ENCODE measurements at regions not wholly inside any gene's neighbourhood (a gene's known extent, or its start where the extent isn't known, plus 50 kb on each side); places are given as distances from the start of the nearest gene placed in this dataset.
"Not testable (repeated sequence)": the region's sequence is repeated elsewhere in the genome, so short reads cannot be mapped to it uniquely, and the experiment has no call there.

DNA sequence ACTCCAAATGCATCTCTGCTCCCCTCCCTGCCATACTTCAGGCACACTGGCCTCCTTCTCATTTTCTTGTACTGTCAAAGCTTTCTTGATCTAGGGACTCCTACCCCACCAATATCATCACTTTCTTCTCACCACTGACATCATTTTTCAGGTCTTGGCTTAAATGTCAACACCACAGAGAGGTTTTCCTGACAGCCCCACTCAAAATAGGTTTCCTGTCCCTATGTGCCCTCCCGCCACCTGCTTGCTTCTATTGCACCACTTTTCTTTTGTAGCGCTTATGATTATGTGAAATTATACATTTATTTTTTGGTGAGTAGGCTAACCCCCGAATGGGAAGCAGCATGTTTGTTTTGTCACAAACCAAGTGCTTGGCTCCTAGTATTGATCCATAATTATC is 164.6 kb downstream of the NDFIP2 start:
- DNase-seq: no peak

- no peak for DNase-seq
These were observed 161.6 kb downstream of the NDFIP2 start for GRCh38 chr13:79642596-79642995.

DNA sequence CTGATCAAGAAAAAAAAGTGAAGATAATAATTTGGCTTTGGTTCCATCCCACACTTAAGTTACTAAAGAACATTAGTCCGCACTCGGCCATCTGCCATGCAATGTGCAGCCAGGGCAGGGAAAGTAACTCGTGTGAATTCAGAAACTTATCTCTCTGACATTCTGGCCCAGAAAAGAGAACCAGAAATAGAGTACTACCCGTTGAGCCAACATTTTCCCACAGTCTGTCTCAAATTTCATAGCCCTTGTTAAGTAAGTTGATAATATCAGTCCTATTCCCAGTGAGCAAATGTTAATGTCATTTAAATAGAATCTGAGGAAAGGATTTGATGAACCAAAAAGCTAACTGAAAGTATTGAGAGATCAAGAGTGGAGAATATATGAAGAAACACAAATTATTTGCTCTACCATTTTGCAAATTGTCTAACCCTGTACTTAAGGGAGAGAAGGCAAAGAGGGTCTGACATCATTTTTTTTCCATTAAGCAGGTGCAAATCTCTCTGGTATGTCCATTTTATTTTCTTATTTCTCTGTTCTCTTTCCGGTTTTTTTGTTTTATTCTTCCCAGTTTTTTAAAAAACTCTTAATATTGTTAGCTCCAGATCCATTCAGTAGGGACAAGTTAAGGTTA is 156.3 kb downstream of the NDFIP2 start:
- no peak for DNase-seq

GRCh38 chr13:79631051-79631659 is 150.2 kb downstream of the NDFIP2 start:
- DNase-seq: no peak

- DNase-seq: no peak
These were observed 147.5 kb downstream of the NDFIP2 start for GRCh38 chr13:79628463-79628862.

- no peak for DNase-seq
These were observed 146.0 kb downstream of the NDFIP2 start for GRCh38 chr13:79626924-79627323.

DNA sequence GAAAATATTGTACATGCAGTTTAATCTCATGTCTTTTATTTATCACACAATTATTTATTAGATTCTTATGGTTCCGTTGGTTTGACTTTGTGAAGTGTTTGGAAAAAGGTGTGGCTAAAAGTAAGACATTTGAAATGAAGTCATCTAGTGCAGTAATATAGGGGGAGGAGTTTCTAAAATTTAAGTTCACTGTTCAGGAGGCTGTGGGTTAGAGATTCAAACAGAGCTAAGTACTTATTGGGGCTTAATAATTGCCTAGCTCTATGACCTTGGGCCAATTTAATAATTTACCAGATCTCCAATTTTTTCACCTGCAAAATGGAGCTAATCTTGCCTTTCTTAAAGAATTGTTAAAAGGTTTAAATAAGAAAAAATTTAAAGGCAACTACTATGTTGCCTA is 144.6 kb downstream of the NDFIP2 start:
- DNase-seq: no peak

GRCh38 chr13:79621902-79622301 is 140.9 kb downstream of the NDFIP2 start:
- no peak for DNase-seq

GRCh38 chr13:79621449-79621848 is 140.5 kb downstream of the NDFIP2 start:
- DNase-seq: no peak

GRCh38 chr13:79614250-79614918 is 133.4 kb downstream of the NDFIP2 start:
- DNase-seq: no peak

DNA sequence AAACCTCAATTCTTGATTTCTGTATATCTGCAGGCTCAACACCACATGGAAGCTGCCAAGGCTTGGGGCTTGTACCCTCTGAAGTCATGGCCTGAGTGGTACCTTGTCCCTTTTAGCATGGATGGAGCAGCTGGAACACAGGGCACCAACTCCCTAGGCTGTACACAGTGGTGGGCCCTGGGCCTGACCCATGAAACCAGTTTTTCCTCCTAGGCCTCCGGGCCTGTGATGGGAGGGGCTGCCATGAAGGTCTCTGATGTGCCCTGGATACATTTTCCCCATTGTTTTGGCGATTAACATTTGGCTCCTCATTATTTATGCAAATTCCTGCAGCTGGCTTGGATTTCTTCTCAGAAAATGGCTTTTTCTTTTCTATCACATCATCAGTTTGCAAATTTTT is 131.6 kb downstream of the NDFIP2 start:
- DNase-seq: no peak

GRCh38 chr13:79607895-79608294 is 126.9 kb downstream of the NDFIP2 start:
- not testable (repeated sequence) for DNase-seq

All from GOT3 (cell line).